Posterior cingulate gyrus (tissue), 11 donors: ENCODE measurements at regions not wholly inside any gene's neighbourhood (a gene's known extent, or its start where the extent isn't known, plus 50 kb on each side); places are given as distances from the start of the nearest gene placed in this dataset.
A peak's percentile ranks its signal among the peaks of the same experiment; 100 is the strongest.
"Not testable (repeated sequence)": the region's sequence is repeated elsewhere in the genome, so short reads cannot be mapped to it uniquely, and the experiment has no call there.

Experiments
- DNase-seq, 10 donors: peaks; one replicate each; pipeline versions ENCODE4 v3.0.0 to v3.0.0-alpha.2; 2020 to 2021; ENCODE audit warnings: mixed read lengths in 3 of 10
- intact Hi-C: fragments of 100-400 bp; cut with DNase I; formaldehyde crosslinking; loops from one replicate; pipeline ENCODE4 v1.15.1; 2023

DNA sequence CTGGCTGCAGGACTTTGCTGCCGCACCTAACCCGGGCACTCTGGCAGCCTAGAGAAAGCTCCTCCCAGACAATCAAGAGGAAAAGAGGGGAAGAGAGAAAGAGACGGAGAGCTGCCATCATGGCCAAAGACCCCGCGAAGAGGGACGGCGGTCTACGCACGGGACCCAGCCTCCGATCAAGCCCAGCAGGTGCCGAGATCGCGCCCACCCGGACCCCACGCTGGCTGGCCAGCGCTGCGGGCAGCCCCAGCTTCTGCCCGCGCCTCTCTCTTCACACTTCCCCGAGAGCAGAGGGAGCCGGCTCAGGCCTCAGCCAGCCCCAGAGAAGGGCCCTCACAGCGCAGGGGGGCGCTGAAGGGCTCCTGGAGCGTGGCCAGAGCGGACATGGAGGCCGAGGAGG is 413.5 kb upstream of the POTED start:
- intact Hi-C loops = not testable (repeated sequence)
- DNase-seq = peak in 3 of 10 donors; percentile 14 to 50 (median 22)

DNA sequence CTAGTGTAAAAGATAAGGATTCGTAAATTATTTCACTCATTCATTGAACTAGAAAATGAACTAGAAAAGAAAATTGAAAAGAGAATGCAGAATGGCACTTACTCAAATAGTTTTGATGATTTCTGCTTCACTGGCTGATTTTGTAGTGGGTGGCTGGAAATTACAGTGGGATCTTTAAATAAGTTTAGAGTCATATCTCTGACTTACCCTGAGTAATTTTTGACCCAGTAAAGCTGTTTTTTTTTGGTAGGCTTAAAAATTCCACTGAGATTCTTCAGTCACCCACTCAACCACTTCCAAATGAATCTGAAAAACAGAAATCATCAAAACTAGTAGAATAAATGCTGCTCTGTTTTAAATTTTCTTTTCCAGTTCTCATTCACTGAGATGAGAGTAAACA is 404.2 kb upstream of the POTED start:
- intact Hi-C loops = not testable (repeated sequence)

More for the DNA sequence above, 404.2 kb upstream of the POTED start:
- DNase-seq = not testable (repeated sequence)
